ENCODE measurements at regions not wholly inside any gene's neighbourhood (a gene's known extent, or its start where the extent isn't known, plus 50 kb on each side); places are given as distances from the start of the nearest gene placed in this dataset.

DNA sequence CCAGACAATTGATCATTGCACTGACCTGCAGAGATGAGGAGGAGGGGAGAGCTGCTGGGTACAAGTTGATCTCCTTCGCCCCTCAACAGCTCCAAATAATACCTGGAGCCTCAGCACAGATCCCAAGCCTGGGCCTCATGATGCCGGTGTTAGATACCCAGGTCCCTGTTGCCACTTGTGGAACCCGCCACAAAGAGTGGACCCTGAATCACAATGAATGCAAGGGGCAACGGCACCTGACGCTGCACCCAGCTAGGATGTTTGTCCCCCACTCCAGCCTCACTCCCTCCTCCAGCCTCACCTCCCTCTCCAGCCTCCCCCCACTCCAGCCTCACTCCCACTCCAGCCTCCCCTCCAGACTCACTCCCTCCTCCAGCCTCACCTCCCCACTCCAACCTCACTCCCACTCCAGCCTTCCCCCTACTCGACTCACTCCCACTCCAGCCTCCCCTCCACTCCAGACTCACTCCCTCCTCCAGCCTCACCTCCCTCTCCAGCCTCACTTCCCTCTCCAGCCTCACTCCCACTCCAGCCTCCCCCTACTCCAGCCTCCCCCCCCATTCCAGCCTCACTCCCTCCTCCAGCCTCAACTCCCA lies 879.0 kb downstream of the BRD1 start:
- Histone ChIP-seq H3K27ac (no peak overlapping the region), H3K36me3 (no peaks in the 10 kb centered on the region), H3K4me3 (no peak overlapping the region), H3K9me3 (peaks cover 0 to 3% (median 0%) of the 10 kb centered on the region in 4 donors), H3K27me3 (no peaks in the 10 kb centered on the region), H3K4me1 (no peaks in the 10 kb centered on the region)
- 86% methylated on average over 6 of the region's 6 CpGs for WGBS, 2 donors
- DNase-seq (ENCODE audit: low spot score in 2 of 2): no peak
- TF ChIP-seq EP300 (IDR thresholded peaks at IDR 0.05) (no peak), POLR2A (IDR thresholded peaks at IDR 0.05) (no peak)
- TF ChIP-seq, protein P1, sequence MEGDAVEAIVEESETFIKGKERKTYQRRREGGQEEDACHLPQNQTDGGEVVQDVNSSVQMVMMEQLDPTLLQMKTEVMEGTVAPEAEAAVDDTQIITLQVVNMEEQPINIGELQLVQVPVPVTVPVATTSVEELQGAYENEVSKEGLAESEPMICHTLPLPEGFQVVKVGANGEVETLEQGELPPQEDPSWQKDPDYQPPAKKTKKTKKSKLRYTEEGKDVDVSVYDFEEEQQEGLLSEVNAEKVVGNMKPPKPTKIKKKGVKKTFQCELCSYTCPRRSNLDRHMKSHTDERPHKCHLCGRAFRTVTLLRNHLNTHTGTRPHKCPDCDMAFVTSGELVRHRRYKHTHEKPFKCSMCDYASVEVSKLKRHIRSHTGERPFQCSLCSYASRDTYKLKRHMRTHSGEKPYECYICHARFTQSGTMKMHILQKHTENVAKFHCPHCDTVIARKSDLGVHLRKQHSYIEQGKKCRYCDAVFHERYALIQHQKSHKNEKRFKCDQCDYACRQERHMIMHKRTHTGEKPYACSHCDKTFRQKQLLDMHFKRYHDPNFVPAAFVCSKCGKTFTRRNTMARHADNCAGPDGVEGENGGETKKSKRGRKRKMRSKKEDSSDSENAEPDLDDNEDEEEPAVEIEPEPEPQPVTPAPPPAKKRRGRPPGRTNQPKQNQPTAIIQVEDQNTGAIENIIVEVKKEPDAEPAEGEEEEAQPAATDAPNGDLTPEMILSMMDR (IDR thresholded peaks at IDR 0.05): no peak

DNA sequence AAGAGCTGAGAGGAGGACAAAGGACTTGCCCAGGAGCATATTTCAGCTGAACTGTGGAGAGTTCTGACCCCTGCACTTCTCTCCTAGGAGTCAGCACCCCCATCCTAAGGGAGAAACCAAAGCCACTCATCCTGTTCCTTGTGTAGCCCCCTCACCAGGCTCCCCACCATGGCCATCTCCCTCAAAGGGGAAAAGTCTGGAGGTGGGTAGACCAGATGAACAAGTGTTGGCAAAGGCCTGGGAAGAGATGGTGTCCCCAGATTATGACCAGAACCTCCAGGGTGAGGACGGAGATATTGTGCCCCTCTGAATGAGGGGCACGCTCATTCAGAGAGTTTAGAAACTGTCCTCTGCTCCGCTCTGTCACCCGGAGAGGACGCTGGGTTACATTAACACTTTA lies 880.0 kb downstream of the BRD1 start:
- H3K4me1 ChIP-seq: no peaks in the 10 kb centered on the region
- no peaks in the 10 kb centered on the region for H3K36me3 ChIP-seq
- no peak overlapping the region for H3K27ac ChIP-seq
- H3K27me3 ChIP-seq: no peaks in the 10 kb centered on the region
- H3K4me3 ChIP-seq: no peak overlapping the region
- TF ChIP-seq, protein P1 (IDR thresholded peaks at IDR 0.05): no peak
- TF ChIP-seq EP300 (IDR thresholded peaks at IDR 0.05) (no peak), POLR2A (IDR thresholded peaks at IDR 0.05) (no peak)
- no peak for DNase-seq (ENCODE audit: low spot score in 2 of 2)
- H3K9me3 ChIP-seq: peaks cover 0 to 3% (median 0%) of the 10 kb centered on the region in 4 donors
- WGBS, 2 donors: 88 to 93% methylated on average over 5 of the region's 5 CpGs

DNA sequence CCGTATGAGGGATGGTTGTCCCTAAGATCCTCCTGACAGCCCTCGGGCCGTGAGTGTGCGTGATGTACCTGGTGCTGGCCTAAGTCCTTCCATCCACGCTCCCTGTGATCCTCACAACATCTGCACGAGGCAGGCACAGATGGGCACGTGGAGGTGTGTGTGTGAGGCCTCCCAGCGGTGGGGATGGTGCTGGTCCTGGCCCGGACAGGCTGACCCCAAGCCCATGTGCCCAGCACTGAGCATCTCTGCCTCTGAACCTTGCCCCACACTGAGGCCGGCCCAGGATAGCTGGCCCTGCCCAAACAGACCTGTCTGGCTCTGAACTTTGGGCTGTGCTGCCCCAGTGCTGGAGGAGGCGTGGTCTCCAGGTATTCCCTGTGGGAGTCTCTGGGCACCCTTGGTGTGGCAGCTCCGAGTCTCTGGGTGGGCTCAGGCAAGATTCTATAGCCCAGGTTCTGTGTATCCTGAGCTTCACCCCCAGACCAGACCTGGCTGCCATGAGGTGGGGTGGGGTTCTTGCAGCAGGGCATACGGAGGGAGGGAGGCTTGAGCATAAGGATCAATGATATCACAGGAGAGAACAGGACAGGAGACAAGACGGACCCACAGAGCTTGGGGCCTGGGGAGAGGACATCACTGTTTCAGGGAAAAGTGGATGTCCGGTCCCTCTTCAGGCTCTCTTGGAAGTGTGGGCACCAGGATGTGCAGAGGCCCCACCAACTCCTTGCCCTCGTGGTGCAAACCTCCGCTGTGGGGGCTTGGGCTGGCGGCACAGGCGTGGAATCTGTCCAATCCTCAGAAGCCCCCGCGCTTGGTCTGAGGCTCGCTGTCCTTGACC lies 881.8 kb downstream of the BRD1 start:
- no peaks in the 10 kb centered on the region for H3K27me3 ChIP-seq
- H3K36me3 ChIP-seq: no peaks in the 10 kb centered on the region
- WGBS, 2 donors: 85 to 88% methylated on average over 13 to 22 of the region's 22 CpGs
- DNase-seq (ENCODE audit: low spot score in 2 of 2): no peak
- no peaks in the 10 kb centered on the region for H3K4me1 ChIP-seq
- TF ChIP-seq, protein P1 (IDR thresholded peaks at IDR 0.05): no peak
- TF ChIP-seq POLR2A (IDR thresholded peaks at IDR 0.05) (no peak), EP300 (IDR thresholded peaks at IDR 0.05) (no peak)
- H3K9me3 ChIP-seq: no peaks in the 10 kb centered on the region
- H3K27ac ChIP-seq: no peak overlapping the region
- no peak overlapping the region for H3K4me3 ChIP-seq

DNA sequence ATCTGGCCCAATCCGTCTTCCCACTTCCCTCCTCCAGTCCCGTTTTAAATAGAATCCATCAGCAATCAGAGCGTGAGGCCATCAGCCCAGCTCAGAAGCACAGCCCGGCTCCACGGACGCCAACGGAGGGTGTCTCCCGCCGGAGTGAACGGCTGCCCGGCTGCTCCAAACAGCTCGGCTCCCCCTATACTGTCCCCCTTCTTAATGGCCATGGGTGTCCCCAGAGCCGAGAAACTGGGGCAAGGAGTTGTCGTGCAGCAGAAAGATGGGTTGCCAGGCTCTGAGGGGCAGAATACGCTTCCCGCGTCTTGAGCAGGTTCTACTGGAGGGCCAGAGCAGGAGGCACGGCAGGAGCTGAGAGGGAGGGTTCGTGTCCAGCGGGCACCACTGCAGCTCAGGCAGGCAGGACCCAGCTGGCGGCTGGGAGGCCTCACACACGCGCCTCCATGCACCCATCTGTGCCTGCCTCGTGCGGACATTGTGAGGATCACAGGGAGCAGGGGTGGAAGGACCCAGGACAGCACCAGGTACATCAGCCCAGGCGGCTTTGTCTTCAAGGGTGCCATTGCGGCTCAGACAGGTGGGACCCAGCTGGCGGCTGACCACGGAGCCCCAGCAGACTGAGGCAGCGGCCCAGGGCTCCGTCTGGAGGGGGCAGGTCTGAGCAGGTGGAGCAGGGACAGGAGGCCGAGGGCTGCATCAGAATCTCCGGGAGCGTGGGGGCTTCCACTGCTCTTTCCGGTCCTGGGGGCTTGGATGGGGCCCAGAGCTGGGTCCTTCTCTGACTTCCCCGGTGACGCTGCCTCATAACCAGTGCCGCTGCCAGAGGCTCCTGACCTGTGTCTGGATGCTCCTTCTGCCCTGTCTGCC lies 882.7 kb downstream of the BRD1 start:
- TF ChIP-seq EP300 (IDR thresholded peaks at IDR 0.05) (no peak), POLR2A (IDR thresholded peaks at IDR 0.05) (no peak)
- TF ChIP-seq, protein P1 (IDR thresholded peaks at IDR 0.05): no peak
- H3K4me3 ChIP-seq: no peak overlapping the region
- no peak overlapping the region for H3K27ac ChIP-seq
- no peaks in the 10 kb centered on the region for H3K36me3 ChIP-seq
- no peaks in the 10 kb centered on the region for H3K27me3 ChIP-seq
- DNase-seq (ENCODE audit: low spot score in 2 of 2): no peak
- H3K9me3 ChIP-seq: no peaks in the 10 kb centered on the region
- 82 to 86% methylated on average over 29 to 38 of the region's 38 CpGs for WGBS, 2 donors
- H3K4me1 ChIP-seq: no peaks in the 10 kb centered on the region

Measured in tibial nerve (tissue), 4 donors.